ENCODE measurements at regions not wholly inside any gene's neighbourhood (a gene's known extent, or its start where the extent isn't known, plus 50 kb on each side); places are given as distances from the start of the nearest gene placed in this dataset.

- TF ChIP-seq CTCF (IDR thresholded peaks at IDR 0.05; ENCODE audit: poor library complexity) (no peak), EZH2phosphoT487 (IDR thresholded peaks at IDR 0.05; ENCODE audit: low read depth, severe bottlenecking, unreplicated experiment) (no peak), EZH2 (IDR thresholded peaks at IDR 0.05; ENCODE audit: borderline replicate concordance) (no peak)
Measured at GRCh38 chrX:15129412-15129811, 140.5 kb downstream of the ASB9 start.
